ENCODE measurements at regions not wholly inside any gene's neighbourhood (a gene's known extent, or its start where the extent isn't known, plus 50 kb on each side); places are given as distances from the start of the nearest gene placed in this dataset.
"Not testable (repeated sequence)": the region's sequence is repeated elsewhere in the genome, so short reads cannot be mapped to it uniquely, and the experiment has no call there.

DNA sequence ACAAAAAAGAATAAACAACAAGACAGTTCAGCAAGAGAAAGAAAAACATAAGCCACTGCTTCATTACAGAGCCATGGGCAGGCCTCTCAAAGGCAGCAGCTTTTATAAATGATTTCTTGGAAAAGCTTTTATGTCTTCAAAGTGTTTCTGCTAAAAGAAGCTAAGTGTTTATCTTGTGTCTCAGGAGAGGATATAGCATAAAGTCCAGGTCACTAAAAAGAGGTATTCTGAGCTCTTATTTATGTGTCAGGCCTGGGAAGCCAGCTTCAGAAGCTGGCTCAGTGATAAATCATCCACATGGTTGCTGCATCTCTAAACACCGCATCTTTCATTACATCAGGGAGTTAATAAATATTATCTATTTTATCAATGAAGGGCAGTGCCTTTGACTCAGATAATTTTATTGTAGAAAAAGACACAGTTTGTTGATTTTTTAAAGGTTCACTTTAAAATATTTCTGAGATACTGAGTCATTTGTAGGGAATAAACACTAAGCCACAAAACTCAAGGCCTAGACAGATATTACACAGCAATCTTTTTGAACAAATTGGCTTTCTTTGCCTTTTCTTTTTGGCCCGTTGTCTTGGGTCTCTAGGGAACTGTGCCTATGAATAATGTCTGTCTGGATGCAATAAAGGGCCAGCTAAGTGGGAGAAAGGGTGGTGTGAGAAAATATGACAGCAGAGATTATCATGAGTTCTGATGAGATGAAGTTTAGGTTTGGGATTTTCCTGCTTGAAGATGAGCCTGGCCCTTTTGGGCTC is 1086.6 kb downstream of the UQCRFS1 start:
- Mint-ChIP-seq H3K9me3 (peaks cover 27% of the 10 kb centered on the region), H3K4me3 (no peak overlapping the region), H3K36me3 (no peaks in the 10 kb centered on the region), H3K27me3 (no peaks in the 10 kb centered on the region), H3K4me1 (no peaks in the 10 kb centered on the region), H3K27ac (no peak overlapping the region)
- DNase-seq: no peak
- CTCF ChIA-PET: interaction anchor here (0.6 kb wide), 1 partner anchor 18 kb away, joined by 3 read pairs; no protein-coding TSS in a partner anchor

GRCh38 chr19:28122734-28123133 is 1090.2 kb downstream of the UQCRFS1 start:
- Mint-ChIP-seq H3K4me1 (no peaks in the 10 kb centered on the region), H3K9me3 (peaks cover 27% of the 10 kb centered on the region), H3K4me3 (no peak overlapping the region), H3K27ac (no peak overlapping the region), H3K27me3 (no peaks in the 10 kb centered on the region), H3K36me3 (no peaks in the 10 kb centered on the region)
- CTCF ChIA-PET: no interaction called here
- DNase-seq: no peak

DNA sequence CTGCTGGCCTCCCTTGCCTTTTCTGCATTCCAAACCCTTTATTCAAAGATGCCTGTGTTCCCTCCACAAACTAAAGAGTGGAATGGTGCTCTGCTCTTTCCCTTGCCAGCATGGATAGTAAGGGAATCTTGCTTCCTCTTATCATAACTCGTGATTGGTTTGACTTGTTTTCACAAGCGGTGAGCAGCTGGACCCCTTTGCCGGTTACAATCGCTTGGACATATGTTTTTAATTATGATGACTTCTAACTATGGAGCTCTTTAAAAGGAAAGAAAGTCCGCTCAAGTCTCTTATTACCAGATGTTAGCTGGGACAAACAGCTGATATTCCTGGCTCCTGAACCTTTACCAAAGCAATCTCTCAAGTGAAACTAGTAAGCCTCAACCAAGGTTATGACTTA is 1094.7 kb downstream of the UQCRFS1 start:
- Mint-ChIP-seq H3K27ac (no peak overlapping the region), H3K4me1 (no peaks in the 10 kb centered on the region), H3K36me3 (no peaks in the 10 kb centered on the region), H3K27me3 (no peaks in the 10 kb centered on the region), H3K4me3 (no peak overlapping the region), H3K9me3 (peaks cover 17% of the 10 kb centered on the region)
- CTCF ChIA-PET: no interaction called here
- no peak for DNase-seq

DNA sequence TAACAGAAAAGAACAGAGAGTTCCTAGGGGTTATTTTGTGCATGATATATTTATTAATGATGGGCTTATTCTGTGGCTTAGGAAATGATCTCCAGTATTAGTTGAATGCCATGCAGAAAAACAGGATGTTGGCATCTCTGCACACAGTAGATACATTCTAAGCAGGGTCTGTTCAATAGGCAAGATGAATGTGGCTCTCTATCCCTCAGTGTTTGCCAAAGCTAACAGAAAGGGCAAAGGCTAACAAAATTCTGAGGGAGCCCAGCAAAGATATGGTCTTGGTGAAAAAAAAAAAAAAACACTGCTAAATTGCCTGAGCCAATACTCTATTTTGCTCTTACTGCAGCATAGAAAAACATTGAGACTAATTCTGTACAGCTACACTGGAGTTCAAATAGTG is 1095.8 kb downstream of the UQCRFS1 start:
- Mint-ChIP-seq H3K4me3 (no peak overlapping the region), H3K36me3 (no peaks in the 10 kb centered on the region), H3K27me3 (no peaks in the 10 kb centered on the region), H3K9me3 (peaks cover 17% of the 10 kb centered on the region), H3K27ac (no peak overlapping the region), H3K4me1 (no peaks in the 10 kb centered on the region)
- DNase-seq: no peak
- CTCF ChIA-PET: no interaction called here

DNA sequence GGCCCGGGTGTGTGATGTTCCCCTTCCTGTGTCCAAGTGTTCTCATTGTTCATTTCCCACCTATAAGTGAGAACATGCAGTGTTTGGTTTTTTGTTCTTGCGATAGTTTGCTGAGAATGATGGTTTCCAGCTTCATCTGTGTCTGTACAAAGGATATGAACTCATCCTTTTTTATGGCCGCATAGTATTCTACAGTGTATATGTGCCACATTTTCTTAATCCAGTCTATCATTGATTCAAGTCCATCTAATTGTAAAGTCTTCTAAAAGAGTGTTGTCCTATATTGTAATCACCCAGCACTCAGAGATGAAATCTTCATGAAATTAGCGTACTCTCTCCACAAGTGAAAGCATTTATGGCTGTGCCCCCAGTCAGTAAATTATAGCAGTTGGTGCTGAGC is 1096.6 kb downstream of the UQCRFS1 start:
- H3K36me3 Mint-ChIP-seq, CTCF ChIA-PET, H3K27ac Mint-ChIP-seq, H3K4me1 Mint-ChIP-seq, DNase-seq, H3K4me3 Mint-ChIP-seq, H3K27me3 Mint-ChIP-seq: not testable (repeated sequence)
- peaks cover 21% of the 10 kb centered on the region for H3K9me3 Mint-ChIP-seq

DNA sequence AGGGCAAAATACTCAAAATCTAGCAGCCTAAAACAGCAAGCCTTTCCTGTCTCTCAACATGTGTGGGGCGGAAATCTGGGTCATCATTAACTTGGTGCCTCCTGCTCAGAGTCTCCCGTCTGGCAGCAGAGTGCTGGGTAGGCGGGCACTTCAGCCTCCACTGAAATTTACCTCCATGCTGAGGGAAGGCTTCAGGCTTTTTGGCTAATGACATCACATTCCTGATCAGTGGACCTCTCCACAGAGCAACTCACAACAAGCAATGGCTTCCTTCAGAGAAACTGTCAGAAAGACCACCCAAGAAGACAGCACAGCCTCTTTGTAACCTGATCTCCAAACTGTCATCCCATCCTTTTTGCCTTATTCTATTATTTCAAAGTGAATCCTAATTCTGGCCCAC is 1109.0 kb downstream of the UQCRFS1 start:
- Mint-ChIP-seq H3K36me3 (no peaks in the 10 kb centered on the region), H3K27me3 (no peaks in the 10 kb centered on the region), H3K4me1 (no peaks in the 10 kb centered on the region), H3K4me3 (no peak overlapping the region), H3K9me3 (peaks cover 8% of the 10 kb centered on the region), H3K27ac (no peak overlapping the region)
- CTCF ChIA-PET: no interaction called here
- no peak for DNase-seq

- H3K9me3 Mint-ChIP-seq: peaks cover 13% of the 10 kb centered on the region
- CTCF ChIA-PET, H3K4me1 Mint-ChIP-seq, DNase-seq, H3K27me3 Mint-ChIP-seq, H3K36me3 Mint-ChIP-seq, H3K4me3 Mint-ChIP-seq, H3K27ac Mint-ChIP-seq: not testable (repeated sequence)
These were observed 1128.2 kb downstream of the UQCRFS1 start for GRCh38 chr19:28084659-28085157.

- no peak overlapping the region for H3K4me3 Mint-ChIP-seq
- H3K27me3 Mint-ChIP-seq: no peaks in the 10 kb centered on the region
- H3K4me1 Mint-ChIP-seq: no peaks in the 10 kb centered on the region
- peaks cover 22% of the 10 kb centered on the region for H3K9me3 Mint-ChIP-seq
- no peak for DNase-seq
- no peaks in the 10 kb centered on the region for H3K36me3 Mint-ChIP-seq
- CTCF ChIA-PET: no interaction called here
- H3K27ac Mint-ChIP-seq: no peak overlapping the region
These were observed 1136.3 kb downstream of the UQCRFS1 start for GRCh38 chr19:28076628-28077027.

- H3K36me3 Mint-ChIP-seq: no peaks in the 10 kb centered on the region
- no peak overlapping the region for H3K27ac Mint-ChIP-seq
- DNase-seq: no peak
- H3K9me3 Mint-ChIP-seq: peaks cover 19% of the 10 kb centered on the region
- CTCF ChIA-PET: no interaction called here
- no peaks in the 10 kb centered on the region for H3K27me3 Mint-ChIP-seq
- H3K4me3 Mint-ChIP-seq: no peak overlapping the region
- H3K4me1 Mint-ChIP-seq: no peaks in the 10 kb centered on the region
These were observed 1137.7 kb downstream of the UQCRFS1 start for GRCh38 chr19:28075229-28075628.

DNA sequence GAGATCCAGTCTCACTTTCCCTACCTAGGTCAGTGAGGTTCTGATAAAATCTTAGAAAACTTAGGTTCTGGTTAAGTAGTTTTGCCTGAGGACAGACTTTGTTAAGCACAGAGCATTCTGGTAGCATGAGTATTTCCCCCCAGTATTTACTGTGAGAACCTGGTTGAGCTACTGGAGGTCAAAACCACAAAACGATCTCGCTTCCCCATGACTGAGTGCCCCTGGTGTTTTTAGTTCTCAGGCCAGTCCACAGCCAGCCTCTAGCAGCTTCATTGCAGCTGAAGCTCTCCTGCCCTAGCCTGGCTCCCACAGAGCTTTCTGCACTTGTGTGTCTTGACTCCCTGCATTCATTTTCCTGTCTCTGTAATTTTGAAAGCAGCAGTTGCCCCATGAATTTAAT is 1138.2 kb downstream of the UQCRFS1 start:
- H3K9me3 Mint-ChIP-seq: peaks cover 19% of the 10 kb centered on the region
- H3K4me1 Mint-ChIP-seq: no peaks in the 10 kb centered on the region
- no peaks in the 10 kb centered on the region for H3K27me3 Mint-ChIP-seq
- CTCF ChIA-PET: no interaction called here
- no peak overlapping the region for H3K27ac Mint-ChIP-seq
- no peak overlapping the region for H3K4me3 Mint-ChIP-seq
- DNase-seq: no peak
- no peaks in the 10 kb centered on the region for H3K36me3 Mint-ChIP-seq

DNA sequence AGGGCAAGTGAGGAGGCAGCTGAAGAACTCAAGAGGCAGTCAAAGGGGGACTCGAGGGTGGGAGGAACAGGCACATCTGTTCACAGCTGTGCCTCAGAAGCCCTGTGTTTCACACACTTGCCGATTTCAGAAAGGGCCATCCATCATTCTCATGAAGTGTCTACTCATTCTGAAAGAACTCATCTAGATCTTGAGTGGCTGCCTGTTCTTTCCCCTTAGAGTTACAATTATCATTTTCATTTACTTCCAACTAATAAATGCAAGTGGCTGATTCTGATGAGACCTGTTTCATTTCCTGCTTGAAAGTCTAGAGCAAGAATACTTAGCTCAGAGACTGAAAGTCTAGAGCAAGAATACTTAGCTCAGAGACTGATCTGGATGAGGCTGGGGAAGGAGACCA is 1145.1 kb downstream of the UQCRFS1 start:
- no peaks in the 10 kb centered on the region for H3K27me3 Mint-ChIP-seq
- DNase-seq: no peak
- H3K4me1 Mint-ChIP-seq: no peaks in the 10 kb centered on the region
- H3K36me3 Mint-ChIP-seq: no peaks in the 10 kb centered on the region
- no peak overlapping the region for H3K4me3 Mint-ChIP-seq
- H3K27ac Mint-ChIP-seq: no peak overlapping the region
- peaks cover 14% of the 10 kb centered on the region for H3K9me3 Mint-ChIP-seq
- CTCF ChIA-PET: no interaction called here

DNA sequence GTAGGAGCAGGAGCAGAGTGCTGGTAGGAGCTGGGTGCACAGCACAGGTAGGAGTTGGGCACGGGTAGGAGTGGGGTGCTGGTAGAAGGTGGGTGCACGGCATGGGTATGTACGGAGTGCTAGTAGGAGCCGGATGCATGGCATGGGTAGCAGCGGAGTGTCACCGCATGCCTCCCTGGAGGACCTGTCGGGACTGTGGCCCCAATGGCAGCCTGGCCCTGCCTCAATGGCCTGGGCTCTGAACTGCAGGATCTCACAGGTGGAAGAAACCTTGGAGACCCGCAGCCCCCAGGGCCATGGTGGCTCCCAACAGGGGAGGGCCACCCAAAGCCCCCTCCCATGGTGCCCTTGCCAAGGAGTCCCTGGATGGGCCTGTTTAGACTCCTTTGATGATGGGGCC is 1146.0 kb downstream of the UQCRFS1 start:
- no peaks in the 10 kb centered on the region for H3K27me3 Mint-ChIP-seq
- H3K36me3 Mint-ChIP-seq: no peaks in the 10 kb centered on the region
- H3K4me1 Mint-ChIP-seq: no peaks in the 10 kb centered on the region
- H3K27ac Mint-ChIP-seq: no peak overlapping the region
- CTCF ChIA-PET: no interaction called here
- no peak overlapping the region for H3K4me3 Mint-ChIP-seq
- no peak for DNase-seq
- peaks cover 17% of the 10 kb centered on the region for H3K9me3 Mint-ChIP-seq

- CTCF ChIA-PET: no interaction called here
- H3K27ac Mint-ChIP-seq: no peak overlapping the region
- H3K36me3 Mint-ChIP-seq: no peaks in the 10 kb centered on the region
- no peak overlapping the region for H3K4me3 Mint-ChIP-seq
- H3K27me3 Mint-ChIP-seq: no peaks in the 10 kb centered on the region
- peaks cover 17% of the 10 kb centered on the region for H3K9me3 Mint-ChIP-seq
- no peak for DNase-seq
- H3K4me1 Mint-ChIP-seq: no peaks in the 10 kb centered on the region
These were observed 1146.8 kb downstream of the UQCRFS1 start for GRCh38 chr19:28066161-28066560.

- no peaks in the 10 kb centered on the region for H3K36me3 Mint-ChIP-seq
- CTCF ChIA-PET: no interaction called here
These were observed 1147.9 kb downstream of the UQCRFS1 start for GRCh38 chr19:28065026-28065425.

GRCh38 chr19:28063702-28064101 is 1149.2 kb downstream of the UQCRFS1 start:
- no peaks in the 10 kb centered on the region for H3K27me3 Mint-ChIP-seq
- CTCF ChIA-PET: no interaction called here
- no peak overlapping the region for H3K27ac Mint-ChIP-seq
- no peak overlapping the region for H3K4me3 Mint-ChIP-seq
- no peaks in the 10 kb centered on the region for H3K36me3 Mint-ChIP-seq
- H3K4me1 Mint-ChIP-seq: no peaks in the 10 kb centered on the region
- no peak for DNase-seq
- peaks cover 31% of the 10 kb centered on the region for H3K9me3 Mint-ChIP-seq

More at GRCh38 chr19:28065026-28065425, 1147.9 kb downstream of the UQCRFS1 start:
- no peaks in the 10 kb centered on the region for H3K4me1 Mint-ChIP-seq
- H3K27me3 Mint-ChIP-seq: no peaks in the 10 kb centered on the region
- no peak overlapping the region for H3K27ac Mint-ChIP-seq
- H3K9me3 Mint-ChIP-seq: peaks cover 26% of the 10 kb centered on the region
- H3K4me3 Mint-ChIP-seq: no peak overlapping the region
- no peak for DNase-seq
